H9 (cell line): ENCODE measurements at regions not wholly inside any gene's neighbourhood (a gene's known extent, or its start where the extent isn't known, plus 50 kb on each side); places are given as distances from the start of the nearest gene placed in this dataset.
"Not testable (repeated sequence)": the region's sequence is repeated elsewhere in the genome, so short reads cannot be mapped to it uniquely, and the experiment has no call there.

ENCODE experiments used
- DNase-seq: peaks from one replicate; pipeline ENCODE4 v3.0.0-alpha.2; 2017
- H2AFZ ChIP-seq: one replicate; pipeline ENCODE4 v1.6.1; 2013; ENCODE audit warnings: mild to moderate bottlenecking, low read length, control low read depth, moderate library complexity
- H2AK5ac ChIP-seq: 2 replicates; pipeline ENCODE4 v1.6.1; 2013; ENCODE audit warnings: low read length, control low read depth, mixed read lengths; ENCODE audit not compliant: insufficient read length
- H2BK120ac ChIP-seq: one replicate; pipeline ENCODE4 v1.6.1; 2013; ENCODE audit warnings: low read depth, mild to moderate bottlenecking, low read length, control low read depth, inconsistent platforms; ENCODE audit not compliant: poor library complexity, severe bottlenecking
- H2BK12ac ChIP-seq: 2 replicates; pipeline ENCODE4 v1.6.1; 2013; ENCODE audit warnings: low read length, control low read depth, mixed read lengths, low read depth; ENCODE audit not compliant: insufficient read length
- H2BK15ac ChIP-seq: 2 replicates; pipeline ENCODE4 v1.6.1; 2013; ENCODE audit warnings: low read depth, low read length, control low read depth
- H2BK20ac ChIP-seq: one replicate; pipeline ENCODE4 v1.6.1; 2013; ENCODE audit warnings: low read depth, mild to moderate bottlenecking, low read length, control low read depth, inconsistent platforms; ENCODE audit not compliant: poor library complexity, severe bottlenecking
- H2BK5ac ChIP-seq: 2 replicates; pipeline ENCODE4 v1.6.1; 2013; ENCODE audit warnings: low read length, control low read depth, mixed read lengths; ENCODE audit not compliant: insufficient read length
- H3K14ac ChIP-seq: 2 replicates; pipeline ENCODE4 v1.6.1; 2013; ENCODE audit warnings: low read length, control low read depth; ENCODE audit not compliant: insufficient read depth
- H3K18ac ChIP-seq: 2 replicates; pipeline ENCODE4 v1.6.1; 2013; ENCODE audit warnings: low read depth, mild to moderate bottlenecking, mixed read lengths, low read length, control low read depth; ENCODE audit not compliant: insufficient read length
- H3K23ac ChIP-seq: 2 replicates; pipeline ENCODE4 v1.6.1; 2013; ENCODE audit warnings: low read length, control low read depth, mixed read lengths, low read depth; ENCODE audit not compliant: insufficient read length
- H3K23me2 ChIP-seq: 2 replicates; pipeline ENCODE4 v1.6.1; 2013; ENCODE audit warnings: low read depth, mild to moderate bottlenecking, mixed read lengths, low read length, control low read depth; ENCODE audit not compliant: insufficient read length, poor library complexity, severe bottlenecking
- H3K27ac ChIP-seq: 2 replicates; pipeline ENCODE4 v1.5.1; 2013; ENCODE audit warnings: low read length, control low read depth, mixed read lengths, low read depth; ENCODE audit not compliant: insufficient read length
- H3K27me3 ChIP-seq: 2 replicates; pipeline ENCODE4 v1.6.1; 2013; ENCODE audit warnings: low read length, control low read depth, inconsistent platforms; ENCODE audit not compliant: insufficient read depth
- H3K4ac ChIP-seq: 2 replicates; pipeline ENCODE4 v1.6.1; 2013; ENCODE audit warnings: low read depth, mild to moderate bottlenecking, control low read depth, inconsistent platforms, low read length, moderate library complexity
- H3K4me1 ChIP-seq: 2 replicates; pipeline ENCODE4 v1.6.1; 2013; ENCODE audit warnings: low read length, control low read depth, inconsistent platforms; ENCODE audit not compliant: insufficient read depth
- H3K4me2 ChIP-seq: 2 replicates; pipeline ENCODE4 v1.6.1; 2013; ENCODE audit warnings: low read length, control low read depth, mixed read lengths; ENCODE audit not compliant: insufficient read length, insufficient read depth
- H3K56ac ChIP-seq: 2 replicates; pipeline ENCODE4 v1.6.1; 2013; ENCODE audit warnings: low read depth, mild to moderate bottlenecking, mixed read lengths, low read length, control low read depth; ENCODE audit not compliant: insufficient read length
- H3K79me1 ChIP-seq: 2 replicates; pipeline ENCODE4 v1.6.1; 2013; ENCODE audit warnings: low read depth, mild to moderate bottlenecking, moderate library complexity, low read length, control low read depth, inconsistent platforms; ENCODE audit not compliant: insufficient read depth, poor library complexity, severe bottlenecking
- H3K79me2 ChIP-seq: 2 replicates; pipeline ENCODE4 v1.6.1; 2013; ENCODE audit warnings: low read length, control low read depth, inconsistent platforms; ENCODE audit not compliant: insufficient read depth
- H3K9ac ChIP-seq: 2 replicates; pipeline ENCODE4 v1.6.1; 2013; ENCODE audit warnings: low read length, control low read depth, mixed read lengths; ENCODE audit not compliant: insufficient read length; ENCODE audit errors: extremely low read depth
- H3K9me3 ChIP-seq: one replicate; pipeline ENCODE4 v1.6.1; 2013; ENCODE audit warnings: low read depth, low read length, inconsistent platforms; ENCODE audit not compliant: control insufficient read depth
- H3T11ph ChIP-seq: one replicate; pipeline ENCODE4 v1.6.1; 2013; ENCODE audit warnings: mild to moderate bottlenecking, low read length, control low read depth, inconsistent platforms
- H4K20me1 ChIP-seq: one replicate; pipeline ENCODE4 v1.6.1; 2013; ENCODE audit not compliant: control insufficient read depth, insufficient read length, insufficient read depth
- H4K5ac ChIP-seq: 2 replicates; pipeline ENCODE4 v1.6.1; 2013; ENCODE audit warnings: low read depth, mild to moderate bottlenecking, mixed read lengths, low read length, control low read depth; ENCODE audit not compliant: insufficient read length
- H4K8ac ChIP-seq: replicated peaks from 2 replicates; pipeline ENCODE4 v1.6.1; 2013; ENCODE audit warnings: low read length, control low read depth, mixed read lengths, low read depth; ENCODE audit not compliant: insufficient read length
- H4K91ac ChIP-seq: 2 replicates; pipeline ENCODE4 v1.6.1; 2013; ENCODE audit warnings: low read depth, mild to moderate bottlenecking, moderate library complexity, mixed read lengths, low read length, control low read depth; ENCODE audit not compliant: insufficient read length
- H3K27ac Mint-ChIP-seq, 3 experiments: 2 replicates in 2 of 3; 3 replicates in 1 of 3; pipeline ENCODE4 v1.8.0; 2020 to 2021; ENCODE audit warnings: mixed read lengths in 3 of 3, mild to moderate bottlenecking in 1 of 3, moderate library complexity in 1 of 3
- H3K27me3 Mint-ChIP-seq: 2 replicates; pipeline ENCODE4 v1.8.0; 2021; ENCODE audit warnings: low read depth, mild to moderate bottlenecking, moderate library complexity, mixed read lengths
- H3K36me3 Mint-ChIP-seq, 3 experiments: 2 replicates in 2 of 3; 3 replicates in 1 of 3; pipeline ENCODE4 v1.8.0; 2020 to 2021; ENCODE audit warnings: low read depth in 3 of 3, mixed read lengths in 3 of 3; ENCODE audit not compliant: insufficient read depth in 1 of 3
- H3K4me1 Mint-ChIP-seq, 2 experiments: 2 replicates each; pipeline ENCODE4 v1.8.0; 2020; ENCODE audit warnings: mixed read lengths in 2 of 2
- H3K4me3 Mint-ChIP-seq, 2 experiments: 2 replicates in 1 of 2; 3 replicates in 1 of 2; pipeline ENCODE4 v1.8.0; 2020 to 2021; ENCODE audit warnings: mild to moderate bottlenecking in 2 of 2, mixed read lengths in 2 of 2, moderate library complexity in 1 of 2
- H3K9me3 Mint-ChIP-seq, 2 experiments: 2 replicates in 1 of 2; 3 replicates in 1 of 2; pipeline ENCODE4 v1.8.0; 2020; ENCODE audit warnings: mild to moderate bottlenecking in 2 of 2, mixed read lengths in 2 of 2, moderate library complexity in 1 of 2
- WGBS: extraction: QIAGEN DNeasy Blood & Tissue Kit; methylation state at CpG from one replicate; pipeline ENCODE4 v1.1.7; 2013; ENCODE audit warnings: missing lambda C conversion rate, low lambda C conversion rate, mixed read lengths; ENCODE audit not compliant: insufficient read length; ENCODE audit errors: extremely low coverage; 5-methylcytosine and 5-hydroxymethylcytosine counted together

DNA sequence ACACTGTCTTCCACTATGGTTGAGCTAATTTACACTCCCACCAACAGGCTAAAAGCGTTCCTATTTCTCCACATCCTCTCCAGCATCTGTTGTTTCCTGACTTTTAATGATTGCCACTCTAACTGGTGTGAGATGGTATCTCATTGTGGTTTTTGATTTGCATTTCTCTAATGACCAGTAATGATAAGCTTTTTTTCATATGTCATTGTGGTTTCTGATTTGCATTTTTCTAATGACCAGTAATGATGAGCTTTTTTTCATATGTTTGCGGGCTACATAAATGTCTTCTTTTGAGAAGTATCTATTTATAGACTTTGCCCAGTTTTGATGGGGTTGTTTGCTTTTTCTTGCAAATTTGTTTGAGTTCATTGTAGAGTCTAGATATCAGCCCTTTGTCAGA lies 68.0 kb upstream of the RASA1 start:
- H2AFZ ChIP-seq, H2BK5ac ChIP-seq, H2BK12ac ChIP-seq, H3T11ph ChIP-seq, H4K8ac ChIP-seq, H2BK15ac ChIP-seq, H3K79me2 ChIP-seq, H3K23ac ChIP-seq, H3K9me3 Mint-ChIP-seq, H2AK5ac ChIP-seq, H3K9me3 ChIP-seq, H3K4me2 ChIP-seq, H3K27me3 Mint-ChIP-seq, H3K14ac ChIP-seq, H4K20me1 ChIP-seq, H3K79me1 ChIP-seq, H4K5ac ChIP-seq, H3K36me3 Mint-ChIP-seq, H3K56ac ChIP-seq, H2BK20ac ChIP-seq, H3K18ac ChIP-seq, H2BK120ac ChIP-seq, H3K27me3 ChIP-seq, H3K23me2 ChIP-seq, H3K4me3 Mint-ChIP-seq, H3K27ac Mint-ChIP-seq, H3K27ac ChIP-seq, H3K4ac ChIP-seq, H3K4me1 Mint-ChIP-seq, H3K9ac ChIP-seq, H4K91ac ChIP-seq, H3K4me1 ChIP-seq, DNase-seq: not testable (repeated sequence)
- WGBS = no CpG with 5 or more reads among the region's 2 CpGs
